Nephron (organoid): ENCODE measurements at regions not wholly inside any gene's neighbourhood (a gene's known extent, or its start where the extent isn't known, plus 50 kb on each side); places are given as distances from the start of the nearest gene placed in this dataset.

Source experiments
- H3K27ac Mint-ChIP-seq, 3 experiments: 2 replicates each; pipeline ENCODE4 v1.8.0; 2020; ENCODE audit warnings: mixed read lengths in 3 of 3, mild to moderate bottlenecking in 2 of 3, moderate library complexity in 1 of 3
- H3K27me3 Mint-ChIP-seq: 2 replicates; pipeline ENCODE4 v1.8.0; 2021; ENCODE audit warnings: low read depth, mild to moderate bottlenecking, moderate library complexity, mixed read lengths
- H3K36me3 Mint-ChIP-seq: 2 replicates; pipeline ENCODE4 v1.8.0; 2020; ENCODE audit warnings: low read depth, mixed read lengths
- H3K4me1 Mint-ChIP-seq: 2 replicates; pipeline ENCODE4 v1.8.0; 2020; ENCODE audit warnings: mixed read lengths
- H3K4me3 Mint-ChIP-seq, 3 experiments: 2 replicates each; pipeline ENCODE4 v1.8.0; 2020; ENCODE audit warnings: mild to moderate bottlenecking in 3 of 3, mixed read lengths in 3 of 3, moderate library complexity in 2 of 3
- H3K9me3 Mint-ChIP-seq: 2 replicates; pipeline ENCODE4 v1.8.0; 2020; ENCODE audit warnings: mixed read lengths
- CTCF ChIP-seq, 3 experiments: fragments of 200-600 bp; sonication (generic); IDR thresholded peaks; one replicate each; pipeline ENCODE4 v1.5.0; 2021; ENCODE audit warnings: antibody characterized with exemption in 3 of 3; ENCODE audit not compliant: unreplicated experiment in 3 of 3

DNA sequence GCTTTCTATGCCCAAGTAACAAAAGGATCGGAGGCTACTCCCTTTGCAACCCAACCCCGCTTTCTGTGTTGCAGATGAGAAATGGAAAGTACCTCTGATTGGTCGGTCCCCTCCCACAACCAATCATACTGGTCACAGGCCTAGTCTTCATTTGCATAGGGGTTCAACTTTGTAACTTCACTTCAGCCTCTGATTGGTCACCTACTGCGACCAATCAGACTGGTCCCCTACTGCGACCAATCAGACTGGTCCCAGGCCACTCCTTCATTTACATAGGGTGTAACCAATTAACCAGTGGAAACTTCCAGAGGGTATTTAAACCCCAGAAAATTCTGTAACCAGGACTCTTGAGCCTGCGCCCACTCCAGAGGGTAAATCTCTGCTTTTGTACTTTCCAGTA is 906.4 kb upstream of the TMEM132C start:
- Mint-ChIP-seq H3K27ac (no peak overlapping the region), H3K36me3 (no peaks in the 10 kb centered on the region), H3K4me1 (no peaks in the 10 kb centered on the region), H3K9me3 (peaks cover 4% of the 10 kb centered on the region), H3K4me3 (no peak overlapping the region), H3K27me3 (no peaks in the 10 kb centered on the region)
- TF ChIP-seq CTCF (IDR thresholded peaks at IDR 0.05; ENCODE audit: unreplicated experiment in 3 of 3): no peak

- H3K9me3 Mint-ChIP-seq: peaks cover 6% of the 10 kb centered on the region
- no peaks in the 10 kb centered on the region for H3K4me1 Mint-ChIP-seq
- H3K4me3 Mint-ChIP-seq: no peak overlapping the region
- peaks cover 2% of the 10 kb centered on the region for H3K27me3 Mint-ChIP-seq
- no peak overlapping the region for H3K27ac Mint-ChIP-seq
- H3K36me3 Mint-ChIP-seq: no peaks in the 10 kb centered on the region
- TF ChIP-seq CTCF (IDR thresholded peaks at IDR 0.05; ENCODE audit: unreplicated experiment in 3 of 3): no peak
Observed at GRCh38 chr12:127362121-127362520, 904.8 kb upstream of the TMEM132C start.

DNA sequence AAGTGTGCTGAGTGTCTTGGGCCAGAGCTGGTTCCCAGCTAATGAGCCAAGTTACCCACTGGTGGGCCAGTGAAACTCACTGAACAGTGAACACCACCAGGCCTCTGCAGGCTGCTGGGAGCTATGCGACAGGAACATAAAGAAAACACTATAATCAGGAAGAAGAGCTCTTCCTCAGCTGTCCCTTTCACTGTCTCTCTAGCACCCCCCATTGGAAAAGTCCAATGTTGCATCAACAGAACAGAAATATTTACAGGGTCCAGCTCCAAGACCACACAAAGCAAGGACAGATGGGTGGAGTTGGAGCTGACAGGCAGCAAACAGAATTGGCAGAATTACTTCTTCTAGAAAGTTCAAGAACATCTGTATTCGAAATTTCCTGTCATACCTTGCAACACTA is 903.6 kb upstream of the TMEM132C start:
- Mint-ChIP-seq H3K4me3 (no peak overlapping the region), H3K4me1 (no peaks in the 10 kb centered on the region), H3K27ac (no peak overlapping the region), H3K36me3 (no peaks in the 10 kb centered on the region), H3K9me3 (peaks cover 6% of the 10 kb centered on the region), H3K27me3 (peaks cover 4% of the 10 kb centered on the region)
- no peak for TF ChIP-seq CTCF (IDR thresholded peaks at IDR 0.05; ENCODE audit: unreplicated experiment in 3 of 3)

DNA sequence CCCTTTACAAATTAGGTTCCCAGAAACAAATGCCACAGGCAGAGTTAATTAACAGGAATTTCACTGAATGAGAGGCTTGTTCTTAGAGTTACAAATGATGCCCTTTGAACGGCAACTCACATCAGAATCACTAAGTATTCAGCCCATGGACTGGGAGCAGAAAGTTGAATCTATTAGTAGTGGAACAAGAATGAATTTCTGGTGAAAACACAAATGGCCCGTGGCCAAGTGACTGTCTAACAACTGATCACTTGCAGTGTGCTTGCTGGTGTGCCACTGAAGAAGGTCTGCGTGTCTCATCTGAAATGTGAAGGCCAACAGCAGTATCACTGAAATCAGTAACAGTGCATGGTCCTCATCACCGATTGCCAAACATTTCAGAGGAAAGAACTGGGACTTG is 893.4 kb upstream of the TMEM132C start:
- Mint-ChIP-seq H3K27ac (no peak overlapping the region), H3K27me3 (peaks cover 9% of the 10 kb centered on the region), H3K36me3 (no peaks in the 10 kb centered on the region), H3K9me3 (no peaks in the 10 kb centered on the region), H3K4me3 (no peak overlapping the region), H3K4me1 (no peaks in the 10 kb centered on the region)
- TF ChIP-seq CTCF (IDR thresholded peaks at IDR 0.05; ENCODE audit: unreplicated experiment in 3 of 3): no peak

DNA sequence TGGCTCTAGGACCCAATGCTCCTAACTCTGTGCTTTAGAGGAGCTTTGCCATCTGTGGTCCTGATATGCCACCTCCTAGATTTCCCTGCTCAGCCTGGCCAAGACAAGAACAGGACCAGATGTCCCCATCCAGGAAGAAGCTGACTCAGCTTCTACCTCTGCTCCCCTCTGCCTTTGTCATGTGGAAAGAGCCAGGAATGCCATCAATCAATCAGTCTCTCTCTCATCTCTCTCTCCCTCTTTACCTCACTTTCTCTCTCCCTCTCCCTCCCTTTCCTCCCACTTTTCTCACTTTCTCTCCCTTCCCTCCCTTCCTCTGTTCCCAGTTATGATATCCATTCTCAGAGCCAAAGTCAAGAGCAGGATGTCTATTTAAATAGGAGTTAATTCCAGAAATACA is 892.5 kb upstream of the TMEM132C start:
- H3K4me1 Mint-ChIP-seq: no peaks in the 10 kb centered on the region
- H3K27me3 Mint-ChIP-seq: peaks cover 11% of the 10 kb centered on the region
- H3K36me3 Mint-ChIP-seq: no peaks in the 10 kb centered on the region
- H3K9me3 Mint-ChIP-seq: no peaks in the 10 kb centered on the region
- H3K4me3 Mint-ChIP-seq: no peak overlapping the region
- no peak overlapping the region for H3K27ac Mint-ChIP-seq
- no peak for TF ChIP-seq CTCF (IDR thresholded peaks at IDR 0.05; ENCODE audit: unreplicated experiment in 3 of 3)

- peak; percentile 90 to 96 (median 96) for TF ChIP-seq CTCF (IDR thresholded peaks at IDR 0.05; ENCODE audit: unreplicated experiment in 3 of 3)
- Mint-ChIP-seq H3K27me3 (peaks cover 25% of the 10 kb centered on the region), H3K36me3 (no peaks in the 10 kb centered on the region), H3K27ac (no peak overlapping the region), H3K4me3 (peak overlapping the region in 2 of 3 experiments; percentile 46 to 55), H3K9me3 (no peaks in the 10 kb centered on the region), H3K4me1 (no peaks in the 10 kb centered on the region)
Observed at GRCh38 chr12:127381043-127381668, 885.8 kb upstream of the TMEM132C start.
